Mesenchymal stem cell (in vitro differentiated cells and primary cell): ENCODE measurements at regions not wholly inside any gene's neighbourhood (a gene's known extent, or its start where the extent isn't known, plus 50 kb on each side); places are given as distances from the start of the nearest gene placed in this dataset.

Experiments used
- DNase-seq: peaks from one replicate; pipeline ENCODE4 v3.0.0-alpha.2; 2013
- H2AFZ ChIP-seq: one replicate; pipeline ENCODE4 v1.6.1; 2013; ENCODE audit warnings: low read depth, mild to moderate bottlenecking, control low read depth, inconsistent platforms, low read length, moderate library complexity
- H2AK5ac ChIP-seq: 2 replicates; pipeline ENCODE4 v1.6.1; 2013; ENCODE audit warnings: low read length, moderate library complexity, mild to moderate bottlenecking, inconsistent platforms; ENCODE audit not compliant: severe bottlenecking
- H2BK120ac ChIP-seq: one replicate; pipeline ENCODE4 v1.6.1; 2013; ENCODE audit warnings: low read depth, mild to moderate bottlenecking, inconsistent platforms, low read length, moderate library complexity
- H2BK12ac ChIP-seq, 2 experiments: one replicate each; pipeline ENCODE4 v1.6.1; 2013; ENCODE audit warnings: inconsistent platforms in 2 of 2, low read length in 2 of 2, mild to moderate bottlenecking in 2 of 2, moderate library complexity in 2 of 2, control low read depth in 1 of 2
- H2BK15ac ChIP-seq: one replicate; pipeline ENCODE4 v1.6.1; 2013; ENCODE audit warnings: mild to moderate bottlenecking, low read depth, inconsistent platforms; ENCODE audit not compliant: poor library complexity, severe bottlenecking
- H2BK5ac ChIP-seq: 2 replicates; pipeline ENCODE4 v1.6.1; 2013; ENCODE audit warnings: low read depth, mild to moderate bottlenecking, low read length, control low read depth, inconsistent platforms; ENCODE audit not compliant: poor library complexity, severe bottlenecking
- H3K14ac ChIP-seq, 2 experiments: one replicate each; pipeline ENCODE4 v1.6.1; 2013; ENCODE audit warnings: inconsistent platforms in 2 of 2, low read length in 2 of 2, control low read depth in 1 of 2, mild to moderate bottlenecking in 1 of 2, moderate library complexity in 1 of 2
- H3K18ac ChIP-seq, 2 experiments: one replicate each; pipeline ENCODE4 v1.6.1; 2013; ENCODE audit warnings: inconsistent platforms in 2 of 2, low read length in 2 of 2, control low read depth in 1 of 2, low read depth in 1 of 2, mild to moderate bottlenecking in 1 of 2
- H3K23ac ChIP-seq, 2 experiments: one replicate each; pipeline ENCODE4 v1.6.1; 2013; ENCODE audit warnings: inconsistent platforms in 2 of 2, low read length in 2 of 2, mild to moderate bottlenecking in 2 of 2, moderate library complexity in 2 of 2, control low read depth in 1 of 2
- H3K27ac ChIP-seq: 2 replicates; pipeline ENCODE4 v1.5.1; 2013; ENCODE audit warnings: mild to moderate bottlenecking, moderate library complexity, low read length, control low read depth, inconsistent platforms; ENCODE audit not compliant: poor library complexity, severe bottlenecking
- H3K27me3 ChIP-seq, 2 experiments: 2 replicates each; pipeline versions ENCODE4 v1.6.1 to v1.7.0; 2013; ENCODE audit warnings: low read length in 2 of 2, mild to moderate bottlenecking in 2 of 2, moderate library complexity in 2 of 2, control low read depth in 1 of 2, inconsistent platforms in 1 of 2; ENCODE audit not compliant: control insufficient read depth in 1 of 2, insufficient read depth in 1 of 2
- H3K36me3 ChIP-seq, 2 experiments: 2 replicates each; pipeline versions ENCODE4 v1.6.1 to v1.7.0; 2013; ENCODE audit warnings: low read length in 2 of 2, control low read depth in 1 of 2, inconsistent platforms in 1 of 2, low read depth in 1 of 2, mild to moderate bottlenecking in 1 of 2; ENCODE audit not compliant: insufficient read depth in 2 of 2, control insufficient read depth in 1 of 2
- H3K4ac ChIP-seq, 2 experiments: one replicate each; pipeline ENCODE4 v1.6.1; 2013; ENCODE audit warnings: inconsistent platforms in 2 of 2, low read length in 2 of 2, mild to moderate bottlenecking in 2 of 2, moderate library complexity in 2 of 2, control low read depth in 1 of 2, low read depth in 1 of 2
- H3K4me1 ChIP-seq: 2 replicates; pipeline ENCODE4 v1.6.1; 2013; ENCODE audit warnings: low read depth, low read length, control low read depth; ENCODE audit not compliant: control insufficient read depth, insufficient read depth
- H3K4me2 ChIP-seq: 2 replicates; pipeline ENCODE4 v1.6.1; 2013; ENCODE audit warnings: low read length, mild to moderate bottlenecking, inconsistent platforms; ENCODE audit not compliant: poor library complexity, severe bottlenecking
- H3K4me3 ChIP-seq, 2 experiments: 2 replicates each; pipeline versions ENCODE4 v1.5.1 to v1.7.0; 2013; ENCODE audit warnings: low read length in 2 of 2, mild to moderate bottlenecking in 2 of 2, control low read depth in 1 of 2, low read depth in 1 of 2; ENCODE audit not compliant: insufficient read depth in 1 of 2
- H3K79me1 ChIP-seq: replicated peaks from 2 replicates; pipeline ENCODE4 v1.6.1; 2013; ENCODE audit warnings: mild to moderate bottlenecking, control low read depth, low read length, inconsistent platforms; ENCODE audit not compliant: poor library complexity, severe bottlenecking
- H3K9ac ChIP-seq: 2 replicates; pipeline ENCODE4 v1.7.0; 2013; ENCODE audit warnings: mild to moderate bottlenecking, low read length, moderate library complexity
- H3K9me3 ChIP-seq: 2 replicates; pipeline ENCODE4 v1.7.0; 2013; ENCODE audit warnings: mild to moderate bottlenecking, low read length; ENCODE audit not compliant: control insufficient read depth
- H4K8ac ChIP-seq: one replicate; pipeline ENCODE4 v1.6.1; 2013; ENCODE audit warnings: inconsistent platforms, mild to moderate bottlenecking, low read length, moderate library complexity
- H4K91ac ChIP-seq: one replicate; pipeline ENCODE4 v1.6.1; 2013; ENCODE audit warnings: mild to moderate bottlenecking, low read length, inconsistent platforms
- WGBS: methylation state at CpG from one replicate; pipeline ENCODE4 v1.1.7; 2013; ENCODE audit warnings: mixed read lengths; 5-methylcytosine and 5-hydroxymethylcytosine counted together

DNA sequence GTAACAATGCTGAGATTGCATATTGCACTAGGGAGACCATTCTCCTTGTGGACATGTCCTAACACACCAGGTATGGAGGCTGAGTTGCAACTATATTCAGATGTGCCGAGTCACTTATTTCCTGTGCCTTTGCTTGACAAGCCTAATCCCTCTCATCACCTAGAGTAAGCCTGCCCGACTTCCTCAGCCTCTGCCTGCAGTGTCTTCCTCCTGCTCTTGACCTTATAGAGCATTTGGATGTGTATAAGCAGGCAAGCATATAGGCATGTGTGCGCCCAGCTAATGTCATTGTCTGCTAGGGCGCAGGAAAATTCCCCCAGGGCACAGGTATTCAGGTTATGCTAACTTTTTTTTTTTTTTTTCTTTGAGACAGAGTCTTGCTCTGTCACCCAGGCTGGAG is 316.9 kb downstream of the CDH2 start:
- Histone ChIP-seq H2BK120ac (no peak overlapping the region), H3K23ac (no peak overlapping the region), H3K4me1 (peaks cover 3% of the 10 kb centered on the region), H2BK12ac (no peak overlapping the region), H2AK5ac (no peak overlapping the region), H3K4me2 (no peak overlapping the region), H4K8ac (no peak overlapping the region), H2BK15ac (no peak overlapping the region), H3K9ac (no peak overlapping the region), H2AFZ (no peak overlapping the region), H3K9me3 (no peaks in the 10 kb centered on the region), H3K4me3 (no peak overlapping the region), H3K4ac (no peak overlapping the region), H3K27me3 (no peaks in the 10 kb centered on the region), H2BK5ac (no peak overlapping the region), H3K27ac (no peak overlapping the region), H3K14ac (no peak overlapping the region), H3K79me1 (no peaks in the 10 kb centered on the region), H3K18ac (no peak overlapping the region), H3K36me3 (no peaks in the 10 kb centered on the region), H4K91ac (no peak overlapping the region)
- no peak for DNase-seq
- WGBS: 68% methylated on average over 4 of the region's 4 CpGs

DNA sequence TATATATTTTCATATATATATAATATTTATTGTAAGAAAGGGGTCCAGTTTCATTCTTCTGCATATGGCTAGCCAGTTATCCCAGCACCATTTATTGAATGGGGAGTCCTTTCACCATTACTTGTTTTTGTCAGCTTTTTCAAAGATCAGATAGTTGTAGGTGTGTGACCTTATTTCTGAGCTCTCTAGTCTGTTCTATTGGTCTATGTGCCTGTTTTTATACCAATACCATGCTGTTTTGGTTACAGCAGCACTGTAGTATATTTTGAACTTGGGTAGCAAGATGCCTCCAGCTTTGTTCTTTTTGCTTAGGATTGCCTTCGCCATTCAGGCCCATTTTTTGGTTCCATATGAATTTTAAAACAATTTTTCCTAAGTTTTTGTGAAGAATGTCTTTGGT is 320.1 kb downstream of the CDH2 start:
- Histone ChIP-seq H3K27ac (no peak overlapping the region), H3K36me3 (no peaks in the 10 kb centered on the region), H2BK12ac (no peak overlapping the region), H3K14ac (no peak overlapping the region), H3K4me1 (peaks cover 3% of the 10 kb centered on the region), H3K4me3 (no peak overlapping the region), H3K4ac (no peak overlapping the region), H4K8ac (no peak overlapping the region), H3K27me3 (no peaks in the 10 kb centered on the region), H2AFZ (no peak overlapping the region), H3K9ac (no peak overlapping the region), H3K4me2 (no peak overlapping the region), H3K9me3 (peaks cover 5% of the 10 kb centered on the region), H2AK5ac (no peak overlapping the region), H3K79me1 (no peaks in the 10 kb centered on the region), H4K91ac (no peak overlapping the region), H2BK15ac (no peak overlapping the region), H3K18ac (no peak overlapping the region), H2BK120ac (no peak overlapping the region), H2BK5ac (no peak overlapping the region), H3K23ac (no peak overlapping the region)
- WGBS: 100% methylated on average over 1 of the region's 1 CpG
- no peak for DNase-seq

DNA sequence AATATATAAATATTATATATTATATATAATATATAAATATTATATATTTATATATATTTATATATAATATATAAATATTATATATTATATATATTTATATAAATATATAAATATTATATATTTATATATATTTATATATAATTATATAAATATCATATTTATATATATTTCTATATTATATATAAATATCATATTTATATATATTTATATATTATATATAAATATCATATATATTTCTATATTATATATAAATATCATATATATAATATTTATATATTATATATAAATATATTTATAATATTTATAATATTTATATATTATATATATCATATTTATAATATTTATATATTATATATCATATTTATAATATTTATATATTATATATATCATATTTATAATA is 321.4 kb downstream of the CDH2 start:
- Histone ChIP-seq H3K4me3 (no peak overlapping the region), H3K27ac (no peak overlapping the region), H3K23ac (no peak overlapping the region), H3K9me3 (peaks cover 5% of the 10 kb centered on the region), H2AK5ac (no peak overlapping the region), H3K4me1 (no peaks in the 10 kb centered on the region), H2BK15ac (no peak overlapping the region), H2AFZ (no peak overlapping the region), H3K36me3 (no peaks in the 10 kb centered on the region), H3K9ac (no peak overlapping the region), H3K4me2 (no peak overlapping the region), H3K18ac (no peak overlapping the region), H3K14ac (no peak overlapping the region), H2BK5ac (no peak overlapping the region), H3K79me1 (no peaks in the 10 kb centered on the region), H3K4ac (no peak overlapping the region), H4K91ac (no peak overlapping the region), H2BK12ac (no peak overlapping the region), H2BK120ac (no peak overlapping the region), H4K8ac (no peak overlapping the region), H3K27me3 (no peaks in the 10 kb centered on the region)
- no peak for DNase-seq

DNA sequence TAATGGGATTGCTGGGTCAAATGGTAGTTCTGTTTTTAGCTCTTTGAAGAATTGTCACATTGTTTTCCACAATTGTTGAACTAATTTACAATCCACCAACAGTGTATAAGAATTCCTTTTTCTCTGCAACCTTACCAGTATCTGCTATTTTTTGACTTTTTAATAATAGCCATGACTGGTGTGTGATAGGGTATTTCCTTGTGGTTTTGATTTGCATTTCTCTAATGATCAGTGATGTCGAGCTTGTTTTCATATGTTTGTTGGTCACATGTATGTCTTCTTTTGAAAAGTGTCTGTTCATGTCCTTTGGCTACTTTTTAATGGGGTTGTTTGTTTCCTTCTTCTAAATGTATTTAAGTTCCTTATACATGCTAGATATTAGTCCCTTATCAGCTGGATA is 322.3 kb downstream of the CDH2 start:
- H2BK120ac ChIP-seq: no peak overlapping the region
- H2BK5ac ChIP-seq: no peak overlapping the region
- no peaks in the 10 kb centered on the region for H3K79me1 ChIP-seq
- H3K4me1 ChIP-seq: no peaks in the 10 kb centered on the region
- 100% methylated on average over 1 of the region's 1 CpG for WGBS
- H4K91ac ChIP-seq: no peak overlapping the region
- no peak overlapping the region for H3K4me2 ChIP-seq
- DNase-seq: no peak
- no peak overlapping the region for H3K23ac ChIP-seq
- no peak overlapping the region for H2BK15ac ChIP-seq
- no peak overlapping the region for H3K18ac ChIP-seq
- no peaks in the 10 kb centered on the region for H3K27me3 ChIP-seq
- peaks cover 5% of the 10 kb centered on the region for H3K9me3 ChIP-seq
- no peak overlapping the region for H3K14ac ChIP-seq
- H4K8ac ChIP-seq: no peak overlapping the region
- no peak overlapping the region for H2BK12ac ChIP-seq
- H3K27ac ChIP-seq: no peak overlapping the region
- no peak overlapping the region for H3K4ac ChIP-seq
- H3K4me3 ChIP-seq: no peak overlapping the region
- no peaks in the 10 kb centered on the region for H3K36me3 ChIP-seq
- no peak overlapping the region for H2AK5ac ChIP-seq
- H3K9ac ChIP-seq: no peak overlapping the region
- no peak overlapping the region for H2AFZ ChIP-seq
